Upper lobe of left lung (tissue), 6 donors: ENCODE measurements at regions not wholly inside any gene's neighbourhood (a gene's known extent, or its start where the extent isn't known, plus 50 kb on each side); places are given as distances from the start of the nearest gene placed in this dataset.
A peak's percentile ranks its signal among the peaks of the same experiment; 100 is the strongest.

Experiments used
- ATAC-seq, 2 donors: fragments of 200-7000 bp; cut with Tn5 transposase; one replicate each; pipeline ENCODE4 v1.9.1; 2022; ENCODE audit warnings: mild to moderate bottlenecking in 2 of 2, moderate library complexity in 2 of 2; ENCODE audit not compliant: low FRiP score in 2 of 2
- DNase-seq, 2 donors: peaks; one replicate each; pipeline ENCODE4 v3.0.0-alpha.2; 2019 to 2020
- H3K27ac ChIP-seq, 4 donors: fragments of 200-600 bp; sonication (generic); one replicate each; pipeline ENCODE4 v1.5.1; 2016 to 2019
- H3K27me3 ChIP-seq, 4 donors: fragments of 200-600 bp; sonication (generic); one replicate each; pipeline ENCODE4 v1.5.1; 2017 to 2019
- H3K36me3 ChIP-seq, 4 donors: fragments of 200-600 bp; sonication (generic); one replicate each; pipeline ENCODE4 v1.5.1; 2016 to 2019
- H3K4me1 ChIP-seq, 4 donors: fragments of 200-600 bp; sonication (generic); one replicate each; pipeline ENCODE4 v1.5.1; 2018 to 2019
- H3K4me3 ChIP-seq, 4 donors: fragments of 200-600 bp; sonication (generic); one replicate each; pipeline ENCODE4 v1.5.1; 2017 to 2019; ENCODE audit warnings: mild to moderate bottlenecking in 2 of 4, moderate library complexity in 1 of 4
- H3K9me3 ChIP-seq, 4 donors: fragments of 200-600 bp; sonication (generic); one replicate each; pipeline ENCODE4 v1.5.1; 2018 to 2019
- EP300 ChIP-seq, 4 donors: sonication (generic); formaldehyde crosslinking; IDR thresholded peaks; one replicate each; pipeline ENCODE4 v1.5.1; 2017; ENCODE audit warnings: antibody characterized with exemption in 4 of 4, control low read depth in 2 of 4
- POLR2A ChIP-seq, 4 donors: fragments of 450-650 bp; IDR thresholded peaks; one replicate each; pipeline ENCODE4 v1.5.1; 2016 to 2017; ENCODE audit warnings: antibody characterized with exemption in 4 of 4, mild to moderate bottlenecking in 2 of 4
- POLR2AphosphoS5 ChIP-seq, 2 donors: sonication (generic); formaldehyde crosslinking; IDR thresholded peaks; one replicate each; pipeline ENCODE4 v1.5.1; 2017; ENCODE audit warnings: antibody characterized with exemption in 2 of 2
- WGBS, 2 donors: methylation state at CpG; one replicate each; pipeline ENCODE4 v1.1.5; 2017 to 2018; 5-methylcytosine and 5-hydroxymethylcytosine counted together
- TF ChIP-seq, protein P1 (sequence below), 6 experiments: fragments of 450-650 bp in 4 of 6; fragments of 200-600 bp in 2 of 6; sonication (generic) in 2 of 6; IDR thresholded peaks; one replicate each; pipeline ENCODE4 v1.5.1; 2016 to 2019; ENCODE audit warnings: antibody characterized with exemption in 6 of 6
- donor health status: DM: no; HTN: no; CAD: no; lungs with moderate emphysema.
- donor health status: DM: no; HTN: yes; CAD: no; lungs with severe emphysema.

DNA sequence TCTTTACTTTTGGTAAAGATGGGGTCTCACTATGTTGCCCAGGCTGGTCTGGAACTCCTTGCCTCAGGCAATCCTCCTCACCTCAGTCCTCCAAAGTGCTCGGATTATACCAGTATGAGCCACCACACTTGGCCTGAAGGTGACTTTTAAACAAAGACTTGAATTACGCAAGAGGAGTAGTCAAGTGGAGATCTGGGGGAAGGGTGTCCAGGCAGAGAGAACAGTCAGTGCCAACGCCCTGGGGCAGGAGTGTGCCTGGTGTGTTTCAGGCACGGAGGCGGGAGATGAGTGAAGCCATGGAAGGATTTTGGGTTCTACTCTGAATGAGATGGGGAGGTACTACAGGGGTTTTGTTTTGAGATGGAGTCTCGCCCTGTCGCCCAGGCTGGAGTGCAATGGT is 82.6 kb upstream of the NPTX2 start:
- Histone ChIP-seq H3K27ac (no peak overlapping the region), H3K9me3 (no peaks in the 10 kb centered on the region), H3K36me3 (no peaks in the 10 kb centered on the region), H3K27me3 (no peaks in the 10 kb centered on the region), H3K4me3 (no peak overlapping the region), H3K4me1 (no peaks in the 10 kb centered on the region)
- no peak for TF ChIP-seq POLR2A (IDR thresholded peaks at IDR 0.05)
- TF ChIP-seq POLR2AphosphoS5 (IDR thresholded peaks at IDR 0.05) = no peak
- TF ChIP-seq EP300 (IDR thresholded peaks at IDR 0.05) = no peak
- TF ChIP-seq, protein P1, sequence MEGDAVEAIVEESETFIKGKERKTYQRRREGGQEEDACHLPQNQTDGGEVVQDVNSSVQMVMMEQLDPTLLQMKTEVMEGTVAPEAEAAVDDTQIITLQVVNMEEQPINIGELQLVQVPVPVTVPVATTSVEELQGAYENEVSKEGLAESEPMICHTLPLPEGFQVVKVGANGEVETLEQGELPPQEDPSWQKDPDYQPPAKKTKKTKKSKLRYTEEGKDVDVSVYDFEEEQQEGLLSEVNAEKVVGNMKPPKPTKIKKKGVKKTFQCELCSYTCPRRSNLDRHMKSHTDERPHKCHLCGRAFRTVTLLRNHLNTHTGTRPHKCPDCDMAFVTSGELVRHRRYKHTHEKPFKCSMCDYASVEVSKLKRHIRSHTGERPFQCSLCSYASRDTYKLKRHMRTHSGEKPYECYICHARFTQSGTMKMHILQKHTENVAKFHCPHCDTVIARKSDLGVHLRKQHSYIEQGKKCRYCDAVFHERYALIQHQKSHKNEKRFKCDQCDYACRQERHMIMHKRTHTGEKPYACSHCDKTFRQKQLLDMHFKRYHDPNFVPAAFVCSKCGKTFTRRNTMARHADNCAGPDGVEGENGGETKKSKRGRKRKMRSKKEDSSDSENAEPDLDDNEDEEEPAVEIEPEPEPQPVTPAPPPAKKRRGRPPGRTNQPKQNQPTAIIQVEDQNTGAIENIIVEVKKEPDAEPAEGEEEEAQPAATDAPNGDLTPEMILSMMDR (IDR thresholded peaks at IDR 0.05) = no peak
- DNase-seq (no peak), ATAC-seq (no peak)
- 72 to 80% methylated on average over 7 of the region's 7 CpGs for WGBS, 2 donors

DNA sequence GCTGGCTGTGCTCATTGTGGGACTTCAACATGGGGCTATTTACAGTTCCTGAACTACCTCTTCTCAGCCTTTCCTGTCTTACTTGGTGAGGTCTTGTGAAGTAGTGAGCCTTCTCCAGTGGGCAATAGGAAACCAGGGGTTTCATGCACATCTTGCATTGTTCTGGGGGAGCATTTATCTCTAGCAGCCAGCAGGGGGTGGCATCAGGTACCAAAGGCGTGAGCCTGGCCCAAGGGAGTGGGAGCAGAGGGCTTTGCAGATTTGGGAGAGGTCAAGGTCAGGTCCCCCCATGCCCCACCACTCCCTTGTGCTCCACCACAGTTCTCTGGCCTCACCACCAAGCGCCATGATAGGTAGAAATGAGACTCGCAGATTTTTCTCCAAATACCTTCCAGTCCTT is 85.4 kb upstream of the NPTX2 start:
- TF ChIP-seq POLR2A (IDR thresholded peaks at IDR 0.05) = no peak
- TF ChIP-seq EP300 (IDR thresholded peaks at IDR 0.05) = no peak
- TF ChIP-seq, protein P1 (IDR thresholded peaks at IDR 0.05) = no peak
- TF ChIP-seq POLR2AphosphoS5 (IDR thresholded peaks at IDR 0.05) = no peak
- ATAC-seq = no peak
- no peak overlapping the region for H3K27ac ChIP-seq
- no peak overlapping the region for H3K4me3 ChIP-seq
- no peaks in the 10 kb centered on the region for H3K36me3 ChIP-seq
- no peaks in the 10 kb centered on the region for H3K27me3 ChIP-seq
- DNase-seq = no peak
- H3K9me3 ChIP-seq = no peaks in the 10 kb centered on the region
- no peaks in the 10 kb centered on the region for H3K4me1 ChIP-seq
- 77 to 81% methylated on average over 3 of the region's 3 CpGs for WGBS, 2 donors

DNA sequence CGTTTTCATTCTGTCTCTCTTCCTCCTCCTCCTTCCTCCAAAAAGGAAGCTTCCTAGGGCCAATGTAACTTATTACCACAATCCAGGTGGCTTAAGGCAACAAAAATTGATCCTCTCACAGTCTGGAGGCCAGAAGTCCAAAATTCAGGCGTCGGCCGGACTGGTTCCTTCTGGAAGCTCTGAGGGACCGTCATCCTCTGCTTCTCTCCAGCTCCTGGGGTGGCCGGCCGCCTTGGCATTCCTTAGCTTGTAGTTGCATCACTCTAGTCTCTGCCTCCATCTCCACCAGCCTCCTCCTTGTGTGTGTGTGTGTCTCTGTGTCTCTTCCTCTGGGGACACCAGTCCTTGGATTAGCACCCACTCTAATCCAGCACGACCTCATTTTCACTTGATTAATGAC is 89.0 kb upstream of the NPTX2 start:
- WGBS, 2 donors = 73 to 76% methylated on average over 8 of the region's 8 CpGs
- no peaks in the 10 kb centered on the region for H3K4me1 ChIP-seq
- H3K27ac ChIP-seq = no peak overlapping the region
- no peak overlapping the region for H3K4me3 ChIP-seq
- H3K9me3 ChIP-seq = no peaks in the 10 kb centered on the region
- DNase-seq (no peak), ATAC-seq (no peak)
- no peak for TF ChIP-seq POLR2AphosphoS5 (IDR thresholded peaks at IDR 0.05)
- H3K27me3 ChIP-seq = no peaks in the 10 kb centered on the region
- H3K36me3 ChIP-seq = no peaks in the 10 kb centered on the region

DNA sequence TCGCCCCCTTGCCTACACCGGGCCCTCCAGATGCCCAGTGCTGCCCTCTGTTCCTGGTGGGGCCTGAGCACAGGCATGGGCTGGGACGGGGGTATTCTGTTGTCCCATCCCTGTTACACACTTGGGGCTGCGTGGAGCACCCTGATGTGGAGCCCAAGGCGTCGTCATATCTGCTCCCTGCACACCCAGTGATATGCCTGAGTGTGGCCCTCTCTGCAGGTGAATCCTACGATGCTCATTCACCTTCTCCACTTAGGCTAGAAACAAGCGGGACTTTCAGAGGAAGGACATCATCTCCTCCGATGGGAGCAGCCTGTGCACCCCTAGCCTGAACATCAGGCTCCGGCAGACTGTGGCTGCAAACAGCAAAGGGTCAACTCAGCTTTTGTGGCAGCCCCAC is 91.0 kb upstream of the NPTX2 start:
- TF ChIP-seq, protein P1 (IDR thresholded peaks at IDR 0.05) = no peak
- TF ChIP-seq EP300 (IDR thresholded peaks at IDR 0.05) (no peak), POLR2AphosphoS5 (IDR thresholded peaks at IDR 0.05) (no peak), POLR2A (IDR thresholded peaks at IDR 0.05) (no peak)
- ATAC-seq (peak in 1 of 2 donors; percentile 13), DNase-seq (no peak)
- Histone ChIP-seq H3K27me3 (no peaks in the 10 kb centered on the region), H3K4me1 (no peaks in the 10 kb centered on the region), H3K36me3 (no peaks in the 10 kb centered on the region), H3K27ac (no peak overlapping the region), H3K4me3 (no peak overlapping the region), H3K9me3 (no peaks in the 10 kb centered on the region)
- 88 to 100% methylated on average over 2 to 10 of the region's 10 CpGs for WGBS, 2 donors

DNA sequence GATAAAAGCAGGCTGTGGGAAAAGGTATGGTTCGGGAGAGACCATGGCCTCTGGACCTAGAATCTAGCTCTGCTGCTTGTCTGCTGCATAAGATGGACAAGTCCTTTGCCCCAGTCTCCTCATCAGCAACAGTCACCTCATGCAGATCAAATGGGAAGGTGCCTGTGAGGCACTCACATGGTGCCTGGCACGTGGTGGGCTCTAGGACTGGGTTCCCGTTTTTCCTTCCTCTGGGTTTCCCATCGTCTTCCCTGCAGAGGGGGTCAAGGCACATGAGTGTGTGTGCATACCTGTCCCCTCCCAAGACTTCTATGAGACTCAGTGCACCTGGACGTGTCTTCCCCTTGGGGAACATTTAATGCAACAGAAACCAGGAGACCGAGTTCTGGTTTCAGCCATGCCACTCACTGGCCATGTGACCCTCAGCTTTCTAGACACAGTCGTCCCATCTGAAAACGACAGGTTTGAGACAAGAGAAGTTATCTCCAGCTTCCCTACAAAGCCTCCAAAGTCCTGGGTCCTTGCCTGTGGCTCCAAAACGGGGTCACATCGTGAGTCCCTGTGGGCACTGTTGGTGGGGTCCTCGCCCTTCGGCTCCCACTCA is 95.9 kb upstream of the NPTX2 start:
- H3K9me3 ChIP-seq = no peaks in the 10 kb centered on the region
- H3K27me3 ChIP-seq = no peaks in the 10 kb centered on the region
- H3K36me3 ChIP-seq = no peaks in the 10 kb centered on the region
- WGBS, 2 donors = 87 to 92% methylated on average over 12 of the region's 12 CpGs
- ATAC-seq (no peak), DNase-seq (no peak)
- no peak for TF ChIP-seq EP300 (IDR thresholded peaks at IDR 0.05)
- no peak for TF ChIP-seq POLR2A (IDR thresholded peaks at IDR 0.05)
- no peak for TF ChIP-seq POLR2AphosphoS5 (IDR thresholded peaks at IDR 0.05)
- TF ChIP-seq, protein P1 (IDR thresholded peaks at IDR 0.05) = no peak
- no peaks in the 10 kb centered on the region for H3K4me1 ChIP-seq
- no peak overlapping the region for H3K27ac ChIP-seq
- no peak overlapping the region for H3K4me3 ChIP-seq
